Breast epithelium (tissue), 4 donors: ENCODE measurements at regions not wholly inside any gene's neighbourhood (a gene's known extent, or its start where the extent isn't known, plus 50 kb on each side); places are given as distances from the start of the nearest gene placed in this dataset.

ENCODE experiments used
- DNase-seq, 2 donors: peaks; one replicate each; pipeline ENCODE4 v3.0.0-alpha.2; 2019; ENCODE audit warnings: low spot score in 2 of 2
- H3K27ac ChIP-seq, 2 donors: fragments of 200-600 bp; sonication (generic) in 1 of 2; one replicate each; pipeline ENCODE4 v1.5.1; 2016 to 2019; ENCODE audit warnings: mild to moderate bottlenecking in 1 of 2
- H3K27me3 ChIP-seq, 2 donors: fragments of 200-600 bp; sonication (generic) in 1 of 2; one replicate each; pipeline versions ENCODE4 v1.5.1 to v1.6.0; 2017 to 2019; ENCODE audit warnings: control low read depth in 1 of 2, mild to moderate bottlenecking in 1 of 2
- H3K36me3 ChIP-seq: fragments of 200-600 bp; one replicate; pipeline ENCODE4 v1.5.1; 2019
- H3K4me1 ChIP-seq, 2 donors: fragments of 200-600 bp; sonication (generic); one replicate each; pipeline ENCODE4 v1.5.1; 2016 to 2019; ENCODE audit warnings: control low read depth in 1 of 2
- H3K4me3 ChIP-seq, 3 donors: fragments of 200-600 bp; sonication (generic); 1 replicate in 2 of 3; 2 replicates in 1 of 3; pipeline ENCODE4 v1.5.1; 2016 to 2019; ENCODE audit warnings: mild to moderate bottlenecking in 3 of 3, moderate library complexity in 2 of 3
- H3K9me3 ChIP-seq, 2 donors: fragments of 200-600 bp; sonication (generic) in 1 of 2; one replicate each; pipeline ENCODE4 v1.5.1; 2016 to 2019; ENCODE audit warnings: control low read depth in 1 of 2
- POLR2A ChIP-seq: fragments of 450-650 bp; IDR thresholded peaks from one replicate; pipeline ENCODE4 v1.6.1; 2016; ENCODE audit warnings: antibody characterized with exemption, mild to moderate bottlenecking, moderate library complexity
- POLR2AphosphoS5 ChIP-seq, 3 donors: sonication (generic); formaldehyde crosslinking; IDR thresholded peaks; one replicate each; pipeline ENCODE4 v1.6.1; 2017; ENCODE audit warnings: antibody characterized with exemption in 3 of 3
- intact Hi-C: fragments of 100-400 bp; cut with DNase I; formaldehyde crosslinking; loops from one replicate; pipeline ENCODE4 v1.15.1; 2023; ENCODE audit warnings: low total_unique reads
- TF ChIP-seq, protein P1 (sequence below), 3 donors: fragments of 450-650 bp; IDR thresholded peaks; one replicate each; pipeline ENCODE4 v1.5.1; 2016 to 2017; ENCODE audit warnings: antibody characterized with exemption in 3 of 3, mild to moderate bottlenecking in 3 of 3, moderate library complexity in 3 of 3

- TF ChIP-seq POLR2A = no peak
- TF ChIP-seq, protein P1, sequence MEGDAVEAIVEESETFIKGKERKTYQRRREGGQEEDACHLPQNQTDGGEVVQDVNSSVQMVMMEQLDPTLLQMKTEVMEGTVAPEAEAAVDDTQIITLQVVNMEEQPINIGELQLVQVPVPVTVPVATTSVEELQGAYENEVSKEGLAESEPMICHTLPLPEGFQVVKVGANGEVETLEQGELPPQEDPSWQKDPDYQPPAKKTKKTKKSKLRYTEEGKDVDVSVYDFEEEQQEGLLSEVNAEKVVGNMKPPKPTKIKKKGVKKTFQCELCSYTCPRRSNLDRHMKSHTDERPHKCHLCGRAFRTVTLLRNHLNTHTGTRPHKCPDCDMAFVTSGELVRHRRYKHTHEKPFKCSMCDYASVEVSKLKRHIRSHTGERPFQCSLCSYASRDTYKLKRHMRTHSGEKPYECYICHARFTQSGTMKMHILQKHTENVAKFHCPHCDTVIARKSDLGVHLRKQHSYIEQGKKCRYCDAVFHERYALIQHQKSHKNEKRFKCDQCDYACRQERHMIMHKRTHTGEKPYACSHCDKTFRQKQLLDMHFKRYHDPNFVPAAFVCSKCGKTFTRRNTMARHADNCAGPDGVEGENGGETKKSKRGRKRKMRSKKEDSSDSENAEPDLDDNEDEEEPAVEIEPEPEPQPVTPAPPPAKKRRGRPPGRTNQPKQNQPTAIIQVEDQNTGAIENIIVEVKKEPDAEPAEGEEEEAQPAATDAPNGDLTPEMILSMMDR (IDR thresholded peaks at IDR 0.05) = no peak
- TF ChIP-seq POLR2AphosphoS5 (IDR thresholded peaks at IDR 0.05) = no peak
These were observed 135.0 kb upstream of the ZNF462 start for GRCh38 chr9:106727969-106728368.

DNA sequence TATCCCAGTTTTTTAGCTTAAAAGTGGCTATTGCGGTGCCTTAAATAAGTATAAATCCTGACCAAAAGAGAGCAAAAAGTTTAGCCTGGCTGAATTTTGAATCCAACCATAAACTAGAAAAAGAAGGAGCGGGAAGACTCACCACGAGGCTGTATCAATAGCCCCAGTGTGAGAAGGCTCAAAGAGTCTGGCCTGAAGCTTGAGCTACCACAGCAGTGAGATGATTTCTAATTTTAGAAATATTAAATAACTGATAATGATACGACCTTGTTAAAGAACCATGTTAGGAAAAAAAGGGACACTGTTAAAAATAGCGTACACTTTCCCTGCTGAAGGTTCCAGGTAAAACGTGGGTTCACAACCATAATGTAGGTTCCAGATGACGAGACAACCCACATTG, 134.1 kb upstream of the ZNF462 start:
- TF ChIP-seq, protein P1 (IDR thresholded peaks at IDR 0.05) = no peak
- TF ChIP-seq POLR2AphosphoS5 (IDR thresholded peaks at IDR 0.05) (no peak), POLR2A (no peak)
- no peak overlapping the region for H3K4me3 ChIP-seq
- H3K36me3 ChIP-seq = no peaks in the 10 kb centered on the region
- no peak for DNase-seq
- no peaks in the 10 kb centered on the region for H3K9me3 ChIP-seq
- H3K27me3 ChIP-seq = no peaks in the 10 kb centered on the region
- intact Hi-C loops = no loop called here
- no peak overlapping the region for H3K27ac ChIP-seq
- no peaks in the 10 kb centered on the region for H3K4me1 ChIP-seq

More at GRCh38 chr9:106727969-106728368, 135.0 kb upstream of the ZNF462 start:
- intact Hi-C loops = no loop called here
- Histone ChIP-seq H3K4me3 (no peak overlapping the region), H3K27ac (no peak overlapping the region), H3K36me3 (no peaks in the 10 kb centered on the region), H3K27me3 (no peaks in the 10 kb centered on the region), H3K4me1 (no peaks in the 10 kb centered on the region), H3K9me3 (no peaks in the 10 kb centered on the region)
- DNase-seq = no peak

DNA sequence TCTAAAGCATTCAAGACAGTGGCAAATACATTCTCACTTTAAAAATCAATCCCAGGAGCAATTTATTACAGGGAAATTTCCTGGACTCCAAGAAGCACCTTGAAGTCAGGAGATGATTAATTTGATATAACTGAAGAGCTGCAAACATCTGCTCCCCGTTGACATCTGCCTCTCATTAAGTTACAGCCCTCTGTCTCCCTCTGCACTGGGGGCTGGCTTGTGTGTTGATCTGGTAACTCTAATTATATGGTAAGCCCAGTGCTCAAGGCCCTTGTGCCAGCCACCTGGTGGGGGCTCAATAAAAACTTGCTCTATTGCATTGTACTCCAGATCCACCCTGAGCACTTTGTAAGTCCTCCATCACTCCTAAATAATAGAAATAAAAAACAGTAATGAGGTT, 131.1 kb upstream of the ZNF462 start:
- no peaks in the 10 kb centered on the region for H3K36me3 ChIP-seq
- no peaks in the 10 kb centered on the region for H3K9me3 ChIP-seq
- no peak overlapping the region for H3K27ac ChIP-seq
- H3K27me3 ChIP-seq = no peaks in the 10 kb centered on the region
- intact Hi-C loops = no loop called here
- no peak for DNase-seq
- TF ChIP-seq POLR2A = no peak
- no peak overlapping the region for H3K4me3 ChIP-seq
- no peaks in the 10 kb centered on the region for H3K4me1 ChIP-seq

- Histone ChIP-seq H3K9me3 (no peaks in the 10 kb centered on the region), H3K4me1 (no peaks in the 10 kb centered on the region), H3K36me3 (no peaks in the 10 kb centered on the region), H3K27ac (no peak overlapping the region), H3K4me3 (no peak overlapping the region), H3K27me3 (no peaks in the 10 kb centered on the region)
- DNase-seq = no peak
- intact Hi-C loops = no loop called here
- TF ChIP-seq, protein P1 (IDR thresholded peaks at IDR 0.05) = no peak
- no peak for TF ChIP-seq POLR2A
- no peak for TF ChIP-seq POLR2AphosphoS5 (IDR thresholded peaks at IDR 0.05)
These were observed 129.1 kb upstream of the ZNF462 start for GRCh38 chr9:106733828-106734380.

GRCh38 chr9:106737516-106737915, 125.5 kb upstream of the ZNF462 start:
- DNase-seq = no peak
- H3K9me3 ChIP-seq = no peaks in the 10 kb centered on the region
- H3K36me3 ChIP-seq = no peaks in the 10 kb centered on the region
- intact Hi-C loops = no loop called here
- no peak for TF ChIP-seq POLR2AphosphoS5 (IDR thresholded peaks at IDR 0.05)
- no peak for TF ChIP-seq POLR2A
- TF ChIP-seq, protein P1 (IDR thresholded peaks at IDR 0.05) = no peak
- H3K27me3 ChIP-seq = no peaks in the 10 kb centered on the region
- no peak overlapping the region for H3K27ac ChIP-seq
- H3K4me1 ChIP-seq = no peaks in the 10 kb centered on the region
- no peak overlapping the region for H3K4me3 ChIP-seq

- no peaks in the 10 kb centered on the region for H3K9me3 ChIP-seq
- H3K36me3 ChIP-seq = no peaks in the 10 kb centered on the region
- DNase-seq = no peak
- no peaks in the 10 kb centered on the region for H3K27me3 ChIP-seq
- intact Hi-C loops = no loop called here
- no peak overlapping the region for H3K27ac ChIP-seq
- H3K4me1 ChIP-seq = no peaks in the 10 kb centered on the region
- TF ChIP-seq POLR2A (no peak), POLR2AphosphoS5 (IDR thresholded peaks at IDR 0.05) (no peak)
- TF ChIP-seq, protein P1 (IDR thresholded peaks at IDR 0.05) = no peak
- H3K4me3 ChIP-seq = no peak overlapping the region
These were observed 124.9 kb upstream of the ZNF462 start for GRCh38 chr9:106738109-106738508.
